ENCODE measurements at regions not wholly inside any gene's neighbourhood (a gene's known extent, or its start where the extent isn't known, plus 50 kb on each side); places are given as distances from the start of the nearest gene placed in this dataset.
"Not testable (repeated sequence)": the region's sequence is repeated elsewhere in the genome, so short reads cannot be mapped to it uniquely, and the experiment has no call there.

GRCh38 chr1:81509594-81509993, 291.1 kb upstream of the ADGRL2 start:
- Histone ChIP-seq H3K4me1 (ENCODE audit: low read length) (no peaks in the 10 kb centered on the region), H3K9ac (ENCODE audit: low read length) (no peak overlapping the region), H3K4me3 (ENCODE audit: low read length) (no peak overlapping the region), H3K27ac (ENCODE audit: low read length) (no peak overlapping the region), H3K27me3 (ENCODE audit: low read length) (no peaks in the 10 kb centered on the region), H3K9me2 (replicated peaks; ENCODE audit: insufficient read depth, low read length) (no peaks in the 10 kb centered on the region), H2AFZ (ENCODE audit: low read length) (no peak overlapping the region), H3K36me3 (ENCODE audit: insufficient read depth, low read length) (no peaks in the 10 kb centered on the region), H3K79me2 (ENCODE audit: low read length) (no peaks in the 10 kb centered on the region), H4K20me1 (ENCODE audit: insufficient read depth, low read depth, low read length) (no peaks in the 10 kb centered on the region), H3K9me3 (ENCODE audit: low read length) (peaks cover 3% of the 10 kb centered on the region; the same call in 1 of the 2 replicates), H3K4me2 (ENCODE audit: low read depth, low read length, poor library complexity, severe bottlenecking) (no peak overlapping the region)
- no peak for DNase-seq

- Histone ChIP-seq H3K9ac (ENCODE audit: low read length) (no peak overlapping the region), H3K27me3 (ENCODE audit: low read length) (no peaks in the 10 kb centered on the region), H3K4me3 (ENCODE audit: low read length) (no peak overlapping the region), H4K20me1 (ENCODE audit: insufficient read depth, low read depth, low read length) (no peaks in the 10 kb centered on the region), H2AFZ (ENCODE audit: low read length) (no peak overlapping the region), H3K36me3 (ENCODE audit: insufficient read depth, low read length) (no peaks in the 10 kb centered on the region), H3K4me2 (ENCODE audit: low read depth, low read length, poor library complexity, severe bottlenecking) (no peak overlapping the region), H3K4me1 (ENCODE audit: low read length) (no peaks in the 10 kb centered on the region), H3K9me2 (replicated peaks; ENCODE audit: insufficient read depth, low read length) (no peaks in the 10 kb centered on the region), H3K27ac (ENCODE audit: low read length) (no peak overlapping the region), H3K79me2 (ENCODE audit: low read length) (no peaks in the 10 kb centered on the region), H3K9me3 (ENCODE audit: low read length) (peaks cover 3% of the 10 kb centered on the region; the same call in 1 of the 2 replicates)
- no peak for DNase-seq
Observed at GRCh38 chr1:81506699-81507098, 294.0 kb upstream of the ADGRL2 start.

GRCh38 chr1:81505831-81506230, 294.9 kb upstream of the ADGRL2 start:
- Histone ChIP-seq H3K36me3 (ENCODE audit: insufficient read depth, low read length) (no peaks in the 10 kb centered on the region), H3K4me3 (ENCODE audit: low read length) (no peak overlapping the region), H3K79me2 (ENCODE audit: low read length) (no peaks in the 10 kb centered on the region), H3K4me2 (ENCODE audit: low read depth, low read length, poor library complexity, severe bottlenecking) (no peak overlapping the region), H2AFZ (ENCODE audit: low read length) (no peak overlapping the region), H3K9me3 (ENCODE audit: low read length) (peaks cover 3% of the 10 kb centered on the region; the same call in 1 of the 2 replicates), H3K9ac (ENCODE audit: low read length) (no peak overlapping the region), H3K9me2 (replicated peaks; ENCODE audit: insufficient read depth, low read length) (no peaks in the 10 kb centered on the region), H4K20me1 (ENCODE audit: insufficient read depth, low read depth, low read length) (no peaks in the 10 kb centered on the region), H3K27ac (ENCODE audit: low read length) (no peak overlapping the region), H3K4me1 (ENCODE audit: low read length) (no peaks in the 10 kb centered on the region), H3K27me3 (ENCODE audit: low read length) (no peaks in the 10 kb centered on the region)
- DNase-seq = no peak

GRCh38 chr1:81504820-81505219, 295.9 kb upstream of the ADGRL2 start:
- not testable (repeated sequence) for H3K9me2 ChIP-seq (replicated peaks; ENCODE audit: insufficient read depth, low read length); H2AFZ ChIP-seq (ENCODE audit: low read length); H3K4me3 ChIP-seq (ENCODE audit: low read length); H3K9me3 ChIP-seq (ENCODE audit: low read length); H3K4me1 ChIP-seq (ENCODE audit: low read length); H4K20me1 ChIP-seq (ENCODE audit: insufficient read depth, low read depth, low read length); H3K4me2 ChIP-seq (ENCODE audit: low read depth, low read length, poor library complexity, severe bottlenecking); H3K27ac ChIP-seq (ENCODE audit: low read length); H3K79me2 ChIP-seq (ENCODE audit: low read length); H3K9ac ChIP-seq (ENCODE audit: low read length); H3K27me3 ChIP-seq (ENCODE audit: low read length); DNase-seq; H3K36me3 ChIP-seq (ENCODE audit: insufficient read depth, low read length)

- H3K79me2 ChIP-seq (ENCODE audit: low read length); H3K27me3 ChIP-seq (ENCODE audit: low read length); H3K9me2 ChIP-seq (replicated peaks; ENCODE audit: insufficient read depth, low read length); H3K4me1 ChIP-seq (ENCODE audit: low read length); H3K27ac ChIP-seq (ENCODE audit: low read length); DNase-seq; H3K9me3 ChIP-seq (ENCODE audit: low read length); H3K4me2 ChIP-seq (ENCODE audit: low read depth, low read length, poor library complexity, severe bottlenecking); H3K9ac ChIP-seq (ENCODE audit: low read length); H4K20me1 ChIP-seq (ENCODE audit: insufficient read depth, low read depth, low read length); H3K4me3 ChIP-seq (ENCODE audit: low read length); H2AFZ ChIP-seq (ENCODE audit: low read length); H3K36me3 ChIP-seq (ENCODE audit: insufficient read depth, low read length): not testable (repeated sequence)
Observed at GRCh38 chr1:81502705-81503104, 298.0 kb upstream of the ADGRL2 start.

- H3K4me2 ChIP-seq (ENCODE audit: low read depth, low read length, poor library complexity, severe bottlenecking); H3K27me3 ChIP-seq (ENCODE audit: low read length); H4K20me1 ChIP-seq (ENCODE audit: insufficient read depth, low read depth, low read length); H3K9me3 ChIP-seq (ENCODE audit: low read length); DNase-seq; H3K36me3 ChIP-seq (ENCODE audit: insufficient read depth, low read length); H3K79me2 ChIP-seq (ENCODE audit: low read length); H3K4me3 ChIP-seq (ENCODE audit: low read length); H3K9ac ChIP-seq (ENCODE audit: low read length); H3K27ac ChIP-seq (ENCODE audit: low read length); H2AFZ ChIP-seq (ENCODE audit: low read length); H3K4me1 ChIP-seq (ENCODE audit: low read length); H3K9me2 ChIP-seq (replicated peaks; ENCODE audit: insufficient read depth, low read length): not testable (repeated sequence)
Observed at GRCh38 chr1:81501485-81501884, 299.2 kb upstream of the ADGRL2 start.

- no peaks in the 10 kb centered on the region for H3K36me3 ChIP-seq (ENCODE audit: insufficient read depth, low read length)
- H3K4me2 ChIP-seq (ENCODE audit: low read depth, low read length, poor library complexity, severe bottlenecking) = no peak overlapping the region
- H3K4me3 ChIP-seq (ENCODE audit: low read length) = no peak overlapping the region
- H3K4me1 ChIP-seq (ENCODE audit: low read length) = no peaks in the 10 kb centered on the region
- no peak overlapping the region for H3K27ac ChIP-seq (ENCODE audit: low read length)
- H3K79me2 ChIP-seq (ENCODE audit: low read length) = no peaks in the 10 kb centered on the region
- H2AFZ ChIP-seq (ENCODE audit: low read length) = no peak overlapping the region
- H3K9me2 ChIP-seq (replicated peaks; ENCODE audit: insufficient read depth, low read length) = no peaks in the 10 kb centered on the region
- 0 out of 2 replicates have a peak, but pooled peaks cover 2% of the 10 kb centered on the region for H3K9me3 ChIP-seq (ENCODE audit: low read length)
- no peak overlapping the region for H3K9ac ChIP-seq (ENCODE audit: low read length)
- no peaks in the 10 kb centered on the region for H4K20me1 ChIP-seq (ENCODE audit: insufficient read depth, low read depth, low read length)
- H3K27me3 ChIP-seq (ENCODE audit: low read length) = no peaks in the 10 kb centered on the region
- DNase-seq = no peak
Observed at GRCh38 chr1:81499487-81499886, 301.2 kb upstream of the ADGRL2 start.

GRCh38 chr1:81498471-81499462, 302.0 kb upstream of the ADGRL2 start:
- Histone ChIP-seq H3K79me2 (ENCODE audit: low read length) (no peaks in the 10 kb centered on the region), H3K36me3 (ENCODE audit: insufficient read depth, low read length) (no peaks in the 10 kb centered on the region), H3K27ac (ENCODE audit: low read length) (no peak overlapping the region), H3K9ac (ENCODE audit: low read length) (no peak overlapping the region), H3K27me3 (ENCODE audit: low read length) (no peaks in the 10 kb centered on the region), H4K20me1 (ENCODE audit: insufficient read depth, low read depth, low read length) (no peaks in the 10 kb centered on the region), H3K4me2 (ENCODE audit: low read depth, low read length, poor library complexity, severe bottlenecking) (no peak overlapping the region), H3K4me3 (ENCODE audit: low read length) (no peak overlapping the region), H2AFZ (ENCODE audit: low read length) (no peak overlapping the region), H3K9me3 (ENCODE audit: low read length) (peaks cover 8% of the 10 kb centered on the region; the same call in 1 of the 2 replicates), H3K4me1 (ENCODE audit: low read length) (no peaks in the 10 kb centered on the region), H3K9me2 (replicated peaks; ENCODE audit: insufficient read depth, low read length) (no peaks in the 10 kb centered on the region)
- DNase-seq = no peak
